Stimulated activated CD8-positive, alpha-beta memory T cell treated with anti-CD3 and anti-CD28 coated beads, Interleukin-2, amount 100 ng/mL, for 48 hours (primary cell): ENCODE measurements at regions not wholly inside any gene's neighbourhood (a gene's known extent, or its start where the extent isn't known, plus 50 kb on each side); places are given as distances from the start of the nearest gene placed in this dataset.

Source experiments
- DNase-seq, 2 donors: peaks; one replicate each; pipeline ENCODE4 v3.0.0-alpha.2; 2020; ENCODE audit warnings: low read depth in 2 of 2

DNA sequence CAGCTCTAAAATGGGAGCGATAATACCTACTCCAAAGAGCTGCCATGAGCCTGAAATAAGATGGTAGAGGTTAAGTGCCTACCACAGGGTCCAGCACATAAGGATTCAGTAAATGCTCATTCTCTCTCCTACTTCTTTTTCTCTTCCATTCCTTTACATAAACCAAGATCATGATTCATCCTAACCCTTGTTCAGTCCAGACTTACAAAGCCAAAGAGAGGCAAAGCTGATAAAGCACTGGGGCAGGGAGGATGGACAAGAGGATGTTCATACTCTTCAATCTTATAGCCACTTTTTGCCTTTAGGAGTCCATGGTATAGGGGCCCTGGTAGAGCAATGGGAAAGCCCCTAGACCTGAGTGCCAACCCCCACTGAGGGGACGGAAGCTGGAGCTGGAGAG, 75.6 kb upstream of the PKDCC start:
- DNase-seq: no peak

DNA sequence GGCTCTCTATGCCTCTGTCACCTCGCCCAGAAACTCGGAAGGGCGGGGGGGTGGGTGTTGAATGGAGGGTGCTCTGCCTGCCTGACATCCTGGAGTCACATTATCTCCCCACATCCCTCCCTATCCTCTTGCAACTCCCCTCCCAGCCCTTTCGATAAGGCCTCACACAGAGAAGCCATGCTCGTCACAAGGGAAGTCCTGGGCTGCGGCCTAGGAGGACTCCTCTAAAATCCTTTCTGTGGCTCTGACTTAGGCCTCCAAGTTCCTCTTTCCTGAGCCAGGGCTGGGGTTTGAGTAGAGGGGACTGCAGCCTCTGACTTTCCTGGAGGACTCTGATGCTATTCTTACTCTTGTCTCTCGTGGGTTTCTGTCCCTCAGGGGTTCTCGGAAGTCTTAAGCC, 75.0 kb upstream of the PKDCC start:
- no peak for DNase-seq

DNA sequence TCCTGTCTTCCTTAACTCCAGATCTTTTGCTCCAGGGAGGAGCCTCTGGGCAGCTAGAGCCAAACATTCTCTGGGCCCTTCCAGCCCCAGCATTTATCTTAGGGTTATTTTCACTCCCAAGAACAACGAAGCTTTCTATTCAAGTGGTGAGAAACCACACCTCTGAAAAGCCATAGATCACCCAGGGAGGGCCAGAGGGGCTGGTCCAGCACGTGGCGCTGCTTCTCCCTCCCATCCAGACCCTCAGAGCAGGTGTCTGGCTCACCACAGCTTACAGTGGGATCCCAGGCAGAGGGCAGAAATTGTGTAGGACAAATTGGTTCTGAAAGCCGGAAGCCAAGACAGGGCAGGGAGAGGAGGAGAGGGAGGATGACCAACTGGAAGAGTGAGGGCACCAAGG, 74.0 kb upstream of the PKDCC start:
- no peak for DNase-seq

DNA sequence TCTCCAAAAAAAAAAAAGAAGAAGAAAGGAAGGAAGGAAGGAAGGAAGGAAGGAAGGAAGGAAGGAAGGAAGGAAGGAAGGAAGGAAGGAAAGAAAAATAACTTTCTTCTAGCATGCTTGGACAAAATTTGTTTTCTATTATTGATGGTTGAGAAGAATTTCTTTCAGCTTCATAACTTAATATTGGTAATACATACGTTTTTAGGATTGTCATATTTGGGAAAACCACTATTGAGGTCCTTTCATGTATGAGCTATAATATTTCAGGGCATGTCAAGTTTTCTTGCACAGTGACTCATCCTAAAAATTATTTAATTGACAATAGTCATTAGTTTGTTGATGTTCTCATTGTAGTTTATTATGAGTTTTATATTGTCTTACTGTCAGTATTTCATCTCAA, 66.4 kb upstream of the PKDCC start:
- no peak for DNase-seq

DNA sequence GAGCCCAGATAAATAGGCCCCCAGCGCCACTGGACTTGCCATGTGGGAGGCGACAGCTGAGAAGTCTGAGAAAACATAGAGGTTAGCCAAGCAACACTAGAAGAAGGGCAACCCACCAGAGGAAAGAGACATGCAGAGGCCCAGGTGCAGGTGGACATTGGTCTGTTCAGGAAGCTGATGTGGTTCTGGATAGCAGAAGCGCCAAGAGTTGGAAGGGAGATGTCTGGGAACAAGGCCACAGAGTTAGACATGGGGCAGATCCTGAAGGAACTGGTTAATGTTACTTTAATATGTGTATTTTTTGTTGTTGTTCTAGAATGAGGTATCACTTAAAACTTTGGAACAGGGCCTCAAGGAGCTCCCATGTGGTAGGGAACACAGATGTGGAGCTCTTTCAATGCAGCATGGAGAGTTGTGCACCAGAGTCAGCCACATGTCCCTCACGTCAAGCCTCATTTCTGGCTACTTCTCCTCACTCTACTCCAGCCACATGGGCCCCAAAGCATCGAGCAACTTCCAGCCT, 62.2 kb upstream of the PKDCC start:
- DNase-seq: no peak

DNA sequence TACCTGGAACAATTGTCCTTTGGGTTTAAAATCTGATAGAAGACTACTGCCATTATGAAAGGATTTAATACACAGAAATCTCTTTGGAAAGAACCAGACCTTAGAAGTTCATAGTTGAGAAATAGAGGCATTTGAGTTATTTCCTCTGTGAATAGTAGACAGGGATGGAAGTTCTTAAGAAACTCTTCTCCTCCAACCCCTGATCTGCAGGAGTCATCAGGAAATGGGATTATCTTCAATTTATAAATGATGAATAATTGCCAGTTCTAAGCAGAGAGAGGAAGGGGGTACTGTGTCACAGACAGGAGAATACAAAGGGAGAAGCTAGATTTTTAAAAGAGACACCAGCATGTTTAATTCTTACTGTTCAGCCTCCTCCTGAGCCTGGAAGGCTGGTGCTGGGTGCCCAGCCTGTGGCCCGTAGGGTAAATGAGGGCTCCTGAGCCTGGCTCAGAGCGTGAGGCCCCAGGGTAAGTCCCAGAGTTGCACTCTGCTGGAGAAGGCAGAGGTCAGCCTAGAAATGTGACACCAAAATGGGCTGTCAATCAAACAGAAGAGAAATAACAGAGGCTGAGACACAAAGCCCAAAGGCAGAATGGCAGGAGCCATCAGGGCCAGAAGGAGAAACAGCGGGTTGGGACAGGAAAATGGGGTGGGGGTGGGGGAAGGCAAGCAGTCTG, 58.2 kb upstream of the PKDCC start:
- DNase-seq: no peak

DNA sequence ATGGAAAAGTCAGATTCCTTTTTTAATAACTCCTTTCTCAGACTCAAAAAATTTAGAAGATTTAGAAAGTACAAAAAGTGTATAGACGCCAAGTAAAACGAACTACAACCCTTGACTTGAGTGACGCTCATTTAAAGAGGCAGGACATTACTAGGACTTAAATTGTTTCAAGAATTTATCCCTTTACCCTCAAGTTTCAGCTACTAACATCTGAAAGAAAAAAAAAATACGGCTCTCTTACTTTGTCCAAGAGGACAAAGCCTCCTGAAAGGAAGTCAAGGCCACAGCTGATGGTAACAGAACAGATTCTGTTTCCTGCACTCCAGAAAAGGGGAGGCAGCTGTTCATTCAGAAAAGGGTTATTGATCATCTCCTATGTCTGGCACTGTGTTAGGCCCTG, 57.6 kb upstream of the PKDCC start:
- no peak for DNase-seq

DNA sequence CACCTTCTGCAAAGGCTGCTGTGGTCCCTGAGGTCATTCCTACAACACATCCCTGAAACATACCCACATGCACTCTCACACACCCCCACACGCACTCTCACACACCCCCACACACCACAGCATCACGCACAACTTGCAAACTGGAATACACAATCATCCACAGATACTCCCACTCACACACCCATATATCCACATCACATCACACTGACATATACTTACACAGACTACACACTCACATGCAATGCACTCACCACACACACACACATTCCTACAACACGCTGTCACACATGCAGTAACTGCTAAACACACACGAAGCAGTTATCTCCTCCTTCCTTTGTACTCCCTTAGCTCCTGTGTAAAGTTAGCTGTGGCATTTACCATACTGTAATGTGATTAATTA, 57.1 kb upstream of the PKDCC start:
- DNase-seq: no peak

DNA sequence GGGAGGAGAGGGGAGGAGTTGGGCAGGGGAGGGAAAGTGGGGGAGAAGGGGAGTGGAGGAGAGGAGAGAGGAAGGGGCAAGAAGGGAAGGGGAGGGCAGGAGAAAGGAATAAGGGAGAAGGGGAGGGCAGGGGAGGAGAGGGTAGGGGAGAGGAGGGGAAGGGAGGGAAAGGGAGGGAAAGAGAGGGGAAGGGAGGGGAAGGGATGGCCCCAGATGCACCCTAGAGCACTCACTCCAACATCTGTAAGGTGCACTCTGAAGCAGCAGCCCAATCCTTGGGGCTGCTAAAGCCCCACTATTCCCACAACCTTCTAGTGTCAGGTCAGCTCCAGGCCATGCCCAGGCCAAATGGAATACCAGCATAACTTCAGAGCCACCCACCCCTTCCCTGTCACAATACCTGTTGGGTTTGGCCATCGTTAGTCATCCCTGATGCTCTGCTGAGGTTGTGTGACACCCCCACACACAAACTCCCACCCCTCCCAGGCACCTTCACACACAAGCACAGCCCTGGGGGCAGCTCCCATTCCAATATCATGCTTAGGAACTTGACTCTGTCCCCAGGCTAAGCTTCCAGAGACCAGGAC, 55.7 kb upstream of the PKDCC start:
- DNase-seq: no peak

DNA sequence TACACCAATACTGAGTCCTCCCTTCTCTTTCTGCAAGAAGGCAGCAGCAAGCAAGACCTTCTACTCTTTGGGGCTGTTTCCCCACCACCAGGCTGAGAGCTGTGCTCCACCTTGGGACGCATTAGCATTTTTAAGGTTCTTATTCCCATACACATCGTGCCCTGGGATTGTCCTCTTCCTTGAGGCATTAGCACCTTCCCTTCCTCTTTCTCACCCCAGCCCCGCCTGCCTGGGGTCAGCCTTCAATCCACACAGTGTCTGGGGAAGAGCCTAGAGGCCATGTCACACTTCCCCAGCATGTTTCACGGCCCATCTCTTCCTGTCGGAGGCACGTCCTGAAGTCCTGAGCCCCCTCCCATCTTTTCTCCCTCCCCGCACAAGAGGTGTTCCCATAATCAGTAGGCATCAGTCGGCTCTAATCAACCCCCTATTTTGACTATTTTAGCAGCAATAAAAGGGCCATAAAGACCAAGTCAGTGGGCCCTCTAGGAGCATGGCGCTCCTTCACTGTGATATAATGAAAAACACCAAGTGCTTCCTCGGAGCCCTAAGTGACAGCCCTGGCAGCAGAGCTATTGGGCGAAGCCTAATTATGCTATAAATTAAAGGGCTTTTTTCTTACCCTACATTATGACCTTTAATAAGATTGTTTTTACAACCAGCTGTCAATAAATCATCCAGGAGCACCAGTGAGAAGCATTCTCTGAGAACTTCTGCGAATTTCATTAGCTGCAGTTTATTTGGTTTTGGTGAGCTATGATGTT, 55.0 kb upstream of the PKDCC start:
- no peak for DNase-seq

DNA sequence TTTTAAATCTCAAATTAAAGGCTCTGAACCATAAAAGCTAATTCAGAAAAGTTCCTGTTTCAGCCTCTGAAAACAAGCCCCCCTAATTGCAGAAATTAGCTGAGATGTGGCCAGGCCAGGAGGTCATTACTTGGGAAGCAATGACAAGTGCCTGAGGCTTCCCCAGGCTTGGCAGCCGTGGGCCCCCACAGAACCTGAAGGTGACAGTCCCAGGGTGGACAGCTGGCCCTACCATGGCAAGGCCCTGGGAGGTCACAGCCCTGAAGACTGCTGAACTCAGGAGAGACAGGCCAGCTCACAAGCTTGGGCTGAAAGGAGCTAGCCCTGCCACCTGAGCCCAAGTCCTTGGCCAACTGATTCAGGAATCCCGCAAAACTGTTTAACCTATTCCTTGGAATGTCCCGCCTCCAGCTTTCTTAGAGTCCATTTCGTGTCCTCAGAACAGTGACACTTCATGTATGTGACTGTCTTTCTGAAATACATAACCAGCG, 54.3 kb upstream of the PKDCC start:
- no peak for DNase-seq

DNA sequence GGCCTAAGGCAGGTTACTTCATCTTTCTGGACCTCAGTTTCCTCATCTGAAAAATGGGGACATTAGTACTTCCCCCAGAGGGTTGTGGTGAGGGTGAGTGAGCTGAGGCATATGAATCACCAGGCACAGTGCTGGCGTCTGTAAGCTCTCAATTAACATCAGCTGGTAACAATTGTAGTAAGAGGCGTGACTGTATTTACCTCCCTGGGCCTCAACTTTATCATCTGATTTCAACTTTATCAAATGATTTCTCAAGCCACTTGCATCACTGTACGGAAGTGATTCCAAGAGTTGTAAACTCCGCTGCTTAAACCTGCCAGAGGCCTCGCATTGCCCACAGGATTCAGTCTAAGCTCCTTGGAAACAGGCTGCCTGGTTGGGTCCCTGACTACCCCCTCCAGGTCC, 53.6 kb upstream of the PKDCC start:
- DNase-seq: no peak

DNA sequence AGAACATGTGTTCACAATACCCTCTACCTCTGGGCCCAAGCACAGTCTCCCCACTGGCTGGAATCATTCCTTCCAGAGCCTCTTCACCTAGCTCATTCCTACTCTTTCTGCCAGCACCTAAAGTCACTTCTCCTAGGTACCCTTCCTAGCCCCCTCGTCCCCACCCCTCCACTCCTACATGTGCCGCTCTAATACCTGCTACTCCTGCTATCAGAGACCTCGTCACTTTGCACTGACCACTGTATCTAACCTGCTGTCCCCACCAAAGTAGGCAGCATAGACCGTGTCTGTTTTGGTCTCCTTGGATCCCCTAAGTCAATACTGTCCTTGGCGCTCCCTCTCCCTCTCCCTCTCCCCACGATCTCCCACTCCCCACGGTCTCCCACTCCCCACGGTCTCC, 53.2 kb upstream of the PKDCC start:
- no peak for DNase-seq

DNA sequence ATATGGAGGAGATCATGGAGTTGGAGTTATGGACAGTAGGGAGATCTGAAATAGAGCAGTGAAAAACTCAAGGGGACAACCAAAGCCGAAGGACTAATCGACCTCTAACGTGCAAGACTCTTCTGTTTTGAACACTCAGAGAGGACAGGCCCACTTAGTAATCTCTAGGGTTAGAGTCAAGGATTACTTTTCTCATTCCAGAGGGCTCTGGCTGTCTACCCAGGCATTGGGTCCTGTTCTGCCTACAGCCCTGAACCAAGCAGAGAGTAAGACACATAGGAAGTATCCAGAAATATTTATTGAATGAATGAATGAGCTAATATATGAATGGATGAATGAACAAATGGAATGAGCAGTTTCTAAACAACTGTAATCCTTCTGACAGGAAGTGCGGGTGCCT, 50.3 kb upstream of the PKDCC start:
- DNase-seq: no peak
